ENCODE measurements at regions not wholly inside any gene's neighbourhood (a gene's known extent, or its start where the extent isn't known, plus 50 kb on each side); places are given as distances from the start of the nearest gene placed in this dataset.

DNA sequence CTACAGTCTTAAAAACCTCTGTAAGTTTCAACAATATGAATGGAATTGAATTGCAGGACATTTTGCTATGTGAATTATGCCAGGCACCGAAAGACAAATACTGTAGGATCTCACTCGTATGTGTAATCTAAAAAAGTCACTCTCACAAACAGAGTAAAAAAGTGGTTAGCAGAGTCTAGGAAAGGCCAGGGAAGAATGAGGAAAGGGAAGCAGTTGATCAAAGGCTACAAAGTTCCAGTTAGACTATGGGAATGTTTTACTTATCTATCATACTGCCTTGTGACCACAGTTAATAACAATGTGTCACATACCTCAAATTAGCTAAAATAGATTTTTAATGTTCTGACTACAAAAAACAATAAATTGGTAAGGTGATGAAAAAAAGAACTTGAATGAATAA lies 565.4 kb upstream of the BRINP3 start:
- DNase-seq (ENCODE audit: extremely low spot score), result no peak
- Histone ChIP-seq H3K36me3 (no peaks in the 10 kb centered on the region), H3K27me3 (no peaks in the 10 kb centered on the region), H3K9me3 (no peaks in the 10 kb centered on the region), H3K27ac (replicated peaks in 1 of 4) (no peak overlapping the region), H3K4me3 (no peak overlapping the region), H3K4me1 (no peaks in the 10 kb centered on the region)
- TF ChIP-seq POLR2A (IDR thresholded peaks at IDR 0.05; ENCODE audit: low read depth), result no peak
- 72% methylated on average over 2 of the region's 2 CpGs for WGBS
- intact Hi-C loops (cut with DNase I), result no loop called here

DNA sequence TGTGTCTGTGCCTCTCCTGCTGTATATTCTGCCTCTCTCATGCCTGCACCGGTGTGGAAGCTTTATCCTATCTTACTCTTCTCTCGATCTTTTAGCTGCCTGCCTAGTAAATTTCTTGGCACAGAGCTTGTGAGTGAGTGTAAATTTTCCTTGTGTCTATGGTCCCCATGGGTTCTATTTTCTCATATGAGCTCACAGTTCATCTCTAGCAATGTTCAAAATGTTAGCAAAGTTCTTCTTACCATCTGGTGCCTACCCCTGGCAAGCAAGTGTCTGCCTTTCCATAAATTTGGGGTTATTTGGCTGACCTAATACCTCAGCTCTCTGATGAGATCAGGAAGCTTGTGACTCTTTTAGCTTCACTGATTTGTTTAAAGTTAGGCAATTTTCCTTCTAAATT lies 572.1 kb upstream of the BRINP3 start:
- intact Hi-C loops (cut with DNase I), result no loop called here
- H3K9me3 ChIP-seq, result no peaks in the 10 kb centered on the region
- no peak for DNase-seq (ENCODE audit: extremely low spot score)
- TF ChIP-seq POLR2A (IDR thresholded peaks at IDR 0.05; ENCODE audit: low read depth), result no peak
- TF ChIP-seq, protein P1, sequence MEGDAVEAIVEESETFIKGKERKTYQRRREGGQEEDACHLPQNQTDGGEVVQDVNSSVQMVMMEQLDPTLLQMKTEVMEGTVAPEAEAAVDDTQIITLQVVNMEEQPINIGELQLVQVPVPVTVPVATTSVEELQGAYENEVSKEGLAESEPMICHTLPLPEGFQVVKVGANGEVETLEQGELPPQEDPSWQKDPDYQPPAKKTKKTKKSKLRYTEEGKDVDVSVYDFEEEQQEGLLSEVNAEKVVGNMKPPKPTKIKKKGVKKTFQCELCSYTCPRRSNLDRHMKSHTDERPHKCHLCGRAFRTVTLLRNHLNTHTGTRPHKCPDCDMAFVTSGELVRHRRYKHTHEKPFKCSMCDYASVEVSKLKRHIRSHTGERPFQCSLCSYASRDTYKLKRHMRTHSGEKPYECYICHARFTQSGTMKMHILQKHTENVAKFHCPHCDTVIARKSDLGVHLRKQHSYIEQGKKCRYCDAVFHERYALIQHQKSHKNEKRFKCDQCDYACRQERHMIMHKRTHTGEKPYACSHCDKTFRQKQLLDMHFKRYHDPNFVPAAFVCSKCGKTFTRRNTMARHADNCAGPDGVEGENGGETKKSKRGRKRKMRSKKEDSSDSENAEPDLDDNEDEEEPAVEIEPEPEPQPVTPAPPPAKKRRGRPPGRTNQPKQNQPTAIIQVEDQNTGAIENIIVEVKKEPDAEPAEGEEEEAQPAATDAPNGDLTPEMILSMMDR (IDR thresholded peaks at IDR 0.05), result no peak
- TF ChIP-seq POLR2AphosphoS5 (IDR thresholded peaks at IDR 0.05), result no peak
- no peak for TF ChIP-seq EP300 (IDR thresholded peaks at IDR 0.05)
- 80% methylated on average over 2 of the region's 2 CpGs for WGBS
- no peaks in the 10 kb centered on the region for H3K27me3 ChIP-seq
- H3K4me1 ChIP-seq, result no peaks in the 10 kb centered on the region
- no peak overlapping the region for H3K4me3 ChIP-seq
- H3K27ac ChIP-seq (replicated peaks in 1 of 4), result no peak overlapping the region
- no peaks in the 10 kb centered on the region for H3K36me3 ChIP-seq

DNA sequence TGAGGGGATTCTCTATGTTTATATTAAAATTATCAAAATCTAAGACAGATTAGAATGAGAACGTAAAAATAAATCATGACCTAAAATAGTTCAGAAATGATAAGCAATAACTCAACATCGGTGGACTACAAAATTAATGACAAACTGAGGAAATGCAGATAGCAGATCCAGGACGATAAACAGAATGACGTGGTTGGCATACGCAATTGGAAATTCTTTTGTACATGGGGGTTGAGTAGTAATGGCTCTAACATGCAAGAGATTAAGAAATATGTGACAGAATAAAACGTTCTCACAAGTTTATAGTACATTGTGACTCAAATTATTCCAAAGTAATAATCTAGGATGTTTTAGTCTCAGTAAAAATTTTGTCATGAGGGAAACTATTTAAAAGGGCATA lies 575.2 kb upstream of the BRINP3 start:
- TF ChIP-seq, protein P1 (IDR thresholded peaks at IDR 0.05), result no peak
- TF ChIP-seq POLR2A (IDR thresholded peaks at IDR 0.05; ENCODE audit: low read depth) (no peak), POLR2AphosphoS5 (IDR thresholded peaks at IDR 0.05) (no peak), EP300 (IDR thresholded peaks at IDR 0.05) (no peak)
- no peak for DNase-seq (ENCODE audit: extremely low spot score)
- H3K27me3 ChIP-seq, result no peaks in the 10 kb centered on the region
- intact Hi-C loops (cut with DNase I), result no loop called here
- H3K4me3 ChIP-seq, result no peak overlapping the region
- WGBS, result 72% methylated on average over 6 of the region's 6 CpGs
- no peaks in the 10 kb centered on the region for H3K36me3 ChIP-seq
- H3K4me1 ChIP-seq, result no peaks in the 10 kb centered on the region
- H3K27ac ChIP-seq (replicated peaks in 1 of 4), result no peak overlapping the region
- H3K9me3 ChIP-seq, result no peaks in the 10 kb centered on the region

DNA sequence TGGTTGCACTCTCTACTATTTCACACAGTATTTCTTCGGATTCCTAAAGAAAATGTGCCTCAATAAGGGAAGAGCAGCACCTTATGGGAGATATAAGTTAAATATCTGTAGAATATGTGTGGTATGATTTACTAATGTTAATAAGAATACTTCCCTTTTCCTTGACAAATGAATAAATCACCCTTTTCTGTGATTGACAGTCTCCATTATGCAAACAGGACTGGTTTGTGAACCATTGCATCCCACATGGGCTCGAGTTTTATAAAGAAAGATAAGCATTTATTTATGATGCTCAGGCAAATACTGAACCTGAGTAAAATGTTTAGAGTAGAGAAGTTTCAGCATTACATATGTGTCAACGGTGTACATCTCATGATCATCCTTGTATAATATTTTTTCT lies 587.7 kb upstream of the BRINP3 start:
- intact Hi-C loops (cut with DNase I), result no loop called here
- no peaks in the 10 kb centered on the region for H3K4me1 ChIP-seq
- TF ChIP-seq POLR2A (IDR thresholded peaks at IDR 0.05; ENCODE audit: low read depth), result no peak
- no peak for TF ChIP-seq EP300 (IDR thresholded peaks at IDR 0.05)
- TF ChIP-seq, protein P1 (IDR thresholded peaks at IDR 0.05), result no peak
- TF ChIP-seq POLR2AphosphoS5 (IDR thresholded peaks at IDR 0.05), result no peak
- WGBS, result 45% methylated on average over 3 of the region's 3 CpGs
- H3K27me3 ChIP-seq, result no peaks in the 10 kb centered on the region
- H3K36me3 ChIP-seq, result no peaks in the 10 kb centered on the region
- H3K4me3 ChIP-seq, result no peak overlapping the region
- DNase-seq (ENCODE audit: extremely low spot score), result no peak
- H3K9me3 ChIP-seq, result no peaks in the 10 kb centered on the region
- H3K27ac ChIP-seq (replicated peaks in 1 of 4), result no peak overlapping the region

DNA sequence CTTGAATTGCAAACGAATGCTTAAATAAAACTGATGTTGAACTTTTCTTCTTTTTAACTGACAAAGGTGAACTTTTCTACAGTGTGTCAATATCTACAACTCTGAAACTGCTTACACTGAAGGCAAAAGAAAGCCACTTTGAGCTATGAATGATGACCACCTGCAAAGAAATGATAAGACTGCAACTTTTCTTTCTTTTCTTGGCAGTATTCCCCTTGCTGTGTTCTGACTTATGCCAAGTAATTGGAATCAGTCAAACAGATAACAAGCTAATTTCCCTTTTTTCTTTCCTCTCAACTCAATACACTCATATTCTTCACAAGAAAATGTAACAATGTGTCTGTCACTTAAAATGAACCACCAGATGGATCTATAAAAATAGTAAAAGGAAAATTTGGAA lies 588.1 kb upstream of the BRINP3 start:
- intact Hi-C loops (cut with DNase I), result no loop called here
- H3K9me3 ChIP-seq, result no peaks in the 10 kb centered on the region
- H3K36me3 ChIP-seq, result no peaks in the 10 kb centered on the region
- WGBS, result 58% methylated on average over 1 of the region's 1 CpG
- H3K27me3 ChIP-seq, result no peaks in the 10 kb centered on the region
- H3K4me1 ChIP-seq, result no peaks in the 10 kb centered on the region
- no peak overlapping the region for H3K27ac ChIP-seq (replicated peaks in 1 of 4)
- H3K4me3 ChIP-seq, result no peak overlapping the region
- no peak for DNase-seq (ENCODE audit: extremely low spot score)
- TF ChIP-seq POLR2A (IDR thresholded peaks at IDR 0.05; ENCODE audit: low read depth) (no peak), POLR2AphosphoS5 (IDR thresholded peaks at IDR 0.05) (no peak), EP300 (IDR thresholded peaks at IDR 0.05) (no peak)
- TF ChIP-seq, protein P1 (IDR thresholded peaks at IDR 0.05), result no peak
